H9 (cell line): ENCODE measurements at regions not wholly inside any gene's neighbourhood (a gene's known extent, or its start where the extent isn't known, plus 50 kb on each side); places are given as distances from the start of the nearest gene placed in this dataset.

Experiments
- DNase-seq: peaks from one replicate; pipeline ENCODE4 v3.0.0-alpha.2; 2017
- H2AFZ ChIP-seq: one replicate; pipeline ENCODE4 v1.6.1; 2013; ENCODE audit warnings: mild to moderate bottlenecking, low read length, control low read depth, moderate library complexity
- H2AK5ac ChIP-seq: 2 replicates; pipeline ENCODE4 v1.6.1; 2013; ENCODE audit warnings: low read length, control low read depth, mixed read lengths; ENCODE audit not compliant: insufficient read length
- H2BK120ac ChIP-seq: one replicate; pipeline ENCODE4 v1.6.1; 2013; ENCODE audit warnings: low read depth, mild to moderate bottlenecking, low read length, control low read depth, inconsistent platforms; ENCODE audit not compliant: poor library complexity, severe bottlenecking
- H2BK12ac ChIP-seq: 2 replicates; pipeline ENCODE4 v1.6.1; 2013; ENCODE audit warnings: low read length, control low read depth, mixed read lengths, low read depth; ENCODE audit not compliant: insufficient read length
- H2BK15ac ChIP-seq: 2 replicates; pipeline ENCODE4 v1.6.1; 2013; ENCODE audit warnings: low read depth, low read length, control low read depth
- H2BK20ac ChIP-seq: one replicate; pipeline ENCODE4 v1.6.1; 2013; ENCODE audit warnings: low read depth, mild to moderate bottlenecking, low read length, control low read depth, inconsistent platforms; ENCODE audit not compliant: poor library complexity, severe bottlenecking
- H2BK5ac ChIP-seq: 2 replicates; pipeline ENCODE4 v1.6.1; 2013; ENCODE audit warnings: low read length, control low read depth, mixed read lengths; ENCODE audit not compliant: insufficient read length
- H3K14ac ChIP-seq: 2 replicates; pipeline ENCODE4 v1.6.1; 2013; ENCODE audit warnings: low read length, control low read depth; ENCODE audit not compliant: insufficient read depth
- H3K18ac ChIP-seq: 2 replicates; pipeline ENCODE4 v1.6.1; 2013; ENCODE audit warnings: low read depth, mild to moderate bottlenecking, mixed read lengths, low read length, control low read depth; ENCODE audit not compliant: insufficient read length
- H3K23ac ChIP-seq: 2 replicates; pipeline ENCODE4 v1.6.1; 2013; ENCODE audit warnings: low read length, control low read depth, mixed read lengths, low read depth; ENCODE audit not compliant: insufficient read length
- H3K23me2 ChIP-seq: 2 replicates; pipeline ENCODE4 v1.6.1; 2013; ENCODE audit warnings: low read depth, mild to moderate bottlenecking, mixed read lengths, low read length, control low read depth; ENCODE audit not compliant: insufficient read length, poor library complexity, severe bottlenecking
- H3K27ac ChIP-seq: 2 replicates; pipeline ENCODE4 v1.5.1; 2013; ENCODE audit warnings: low read length, control low read depth, mixed read lengths, low read depth; ENCODE audit not compliant: insufficient read length
- H3K27me3 ChIP-seq: 2 replicates; pipeline ENCODE4 v1.6.1; 2013; ENCODE audit warnings: low read length, control low read depth, inconsistent platforms; ENCODE audit not compliant: insufficient read depth
- H3K4ac ChIP-seq: 2 replicates; pipeline ENCODE4 v1.6.1; 2013; ENCODE audit warnings: low read depth, mild to moderate bottlenecking, control low read depth, inconsistent platforms, low read length, moderate library complexity
- H3K4me1 ChIP-seq: 2 replicates; pipeline ENCODE4 v1.6.1; 2013; ENCODE audit warnings: low read length, control low read depth, inconsistent platforms; ENCODE audit not compliant: insufficient read depth
- H3K4me2 ChIP-seq: 2 replicates; pipeline ENCODE4 v1.6.1; 2013; ENCODE audit warnings: low read length, control low read depth, mixed read lengths; ENCODE audit not compliant: insufficient read length, insufficient read depth
- H3K56ac ChIP-seq: 2 replicates; pipeline ENCODE4 v1.6.1; 2013; ENCODE audit warnings: low read depth, mild to moderate bottlenecking, mixed read lengths, low read length, control low read depth; ENCODE audit not compliant: insufficient read length
- H3K79me1 ChIP-seq: 2 replicates; pipeline ENCODE4 v1.6.1; 2013; ENCODE audit warnings: low read depth, mild to moderate bottlenecking, moderate library complexity, low read length, control low read depth, inconsistent platforms; ENCODE audit not compliant: insufficient read depth, poor library complexity, severe bottlenecking
- H3K79me2 ChIP-seq: 2 replicates; pipeline ENCODE4 v1.6.1; 2013; ENCODE audit warnings: low read length, control low read depth, inconsistent platforms; ENCODE audit not compliant: insufficient read depth
- H3K9ac ChIP-seq: 2 replicates; pipeline ENCODE4 v1.6.1; 2013; ENCODE audit warnings: low read length, control low read depth, mixed read lengths; ENCODE audit not compliant: insufficient read length; ENCODE audit errors: extremely low read depth
- H3K9me3 ChIP-seq: one replicate; pipeline ENCODE4 v1.6.1; 2013; ENCODE audit warnings: low read depth, low read length, inconsistent platforms; ENCODE audit not compliant: control insufficient read depth
- H3T11ph ChIP-seq: one replicate; pipeline ENCODE4 v1.6.1; 2013; ENCODE audit warnings: mild to moderate bottlenecking, low read length, control low read depth, inconsistent platforms
- H4K20me1 ChIP-seq: one replicate; pipeline ENCODE4 v1.6.1; 2013; ENCODE audit not compliant: control insufficient read depth, insufficient read length, insufficient read depth
- H4K5ac ChIP-seq: 2 replicates; pipeline ENCODE4 v1.6.1; 2013; ENCODE audit warnings: low read depth, mild to moderate bottlenecking, mixed read lengths, low read length, control low read depth; ENCODE audit not compliant: insufficient read length
- H4K8ac ChIP-seq: replicated peaks from 2 replicates; pipeline ENCODE4 v1.6.1; 2013; ENCODE audit warnings: low read length, control low read depth, mixed read lengths, low read depth; ENCODE audit not compliant: insufficient read length
- H4K91ac ChIP-seq: 2 replicates; pipeline ENCODE4 v1.6.1; 2013; ENCODE audit warnings: low read depth, mild to moderate bottlenecking, moderate library complexity, mixed read lengths, low read length, control low read depth; ENCODE audit not compliant: insufficient read length
- H3K27ac Mint-ChIP-seq, 3 experiments: 2 replicates in 2 of 3; 3 replicates in 1 of 3; pipeline ENCODE4 v1.8.0; 2020 to 2021; ENCODE audit warnings: mixed read lengths in 3 of 3, mild to moderate bottlenecking in 1 of 3, moderate library complexity in 1 of 3
- H3K27me3 Mint-ChIP-seq: 2 replicates; pipeline ENCODE4 v1.8.0; 2021; ENCODE audit warnings: low read depth, mild to moderate bottlenecking, moderate library complexity, mixed read lengths
- H3K36me3 Mint-ChIP-seq, 3 experiments: 2 replicates in 2 of 3; 3 replicates in 1 of 3; pipeline ENCODE4 v1.8.0; 2020 to 2021; ENCODE audit warnings: low read depth in 3 of 3, mixed read lengths in 3 of 3; ENCODE audit not compliant: insufficient read depth in 1 of 3
- H3K4me1 Mint-ChIP-seq, 2 experiments: 2 replicates each; pipeline ENCODE4 v1.8.0; 2020; ENCODE audit warnings: mixed read lengths in 2 of 2
- H3K4me3 Mint-ChIP-seq, 2 experiments: 2 replicates in 1 of 2; 3 replicates in 1 of 2; pipeline ENCODE4 v1.8.0; 2020 to 2021; ENCODE audit warnings: mild to moderate bottlenecking in 2 of 2, mixed read lengths in 2 of 2, moderate library complexity in 1 of 2
- H3K9me3 Mint-ChIP-seq, 2 experiments: 2 replicates in 1 of 2; 3 replicates in 1 of 2; pipeline ENCODE4 v1.8.0; 2020; ENCODE audit warnings: mild to moderate bottlenecking in 2 of 2, mixed read lengths in 2 of 2, moderate library complexity in 1 of 2
- CTCF ChIP-seq: fragments of 200-600 bp; sonication (generic); conservative IDR thresholded peaks from 3 replicates; pipeline ENCODE4 v1.8.0; 2021; ENCODE audit warnings: antibody characterized with exemption, mild to moderate bottlenecking
- WGBS: extraction: QIAGEN DNeasy Blood & Tissue Kit; methylation state at CpG from one replicate; pipeline ENCODE4 v1.1.7; 2013; ENCODE audit warnings: missing lambda C conversion rate, low lambda C conversion rate, mixed read lengths; ENCODE audit not compliant: insufficient read length; ENCODE audit errors: extremely low coverage; 5-methylcytosine and 5-hydroxymethylcytosine counted together

DNA sequence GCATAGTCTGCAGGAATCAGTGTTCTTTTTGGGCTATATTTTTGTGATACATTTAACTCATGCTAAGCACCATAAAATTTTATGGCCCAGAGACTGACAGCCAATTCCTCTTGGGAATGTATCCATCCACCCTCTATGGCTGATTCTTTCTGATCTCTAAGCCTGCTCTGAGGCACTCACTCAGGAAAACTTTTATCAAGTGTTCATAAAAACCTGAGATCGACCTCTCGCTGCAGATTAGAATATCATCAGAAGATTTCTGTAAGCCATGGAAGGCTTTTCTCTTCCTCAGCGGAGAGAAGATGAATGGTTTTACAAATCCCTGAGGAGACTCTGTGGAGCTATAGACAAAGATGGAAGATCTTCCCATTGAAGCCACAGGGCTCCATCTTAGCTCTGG lies 489.8 kb upstream of the GHITM start:
- H3K9me3 ChIP-seq, result no peaks in the 10 kb centered on the region
- H3K9me3 Mint-ChIP-seq, result no peaks in the 10 kb centered on the region; a peak in 1 of 5 replicates

More for the DNA sequence above, 489.8 kb upstream of the GHITM start:
- Histone ChIP-seq H2AFZ (no peak overlapping the region), H3K23me2 (no peaks in the 10 kb centered on the region), H3K79me2 (no peaks in the 10 kb centered on the region), H4K5ac (no peak overlapping the region), H3K27ac (no peak overlapping the region), H3K23ac (no peak overlapping the region), H3K14ac (no peak overlapping the region), H2AK5ac (no peak overlapping the region), H3K18ac (no peak overlapping the region), H2BK15ac (no peak overlapping the region), H4K20me1 (no peaks in the 10 kb centered on the region), H3K9ac (no peak overlapping the region), H3K4ac (no peak overlapping the region), H3K79me1 (no peaks in the 10 kb centered on the region), H3K4me1 (no peaks in the 10 kb centered on the region), H4K91ac (no peak overlapping the region), H2BK20ac (no peak overlapping the region), H3K4me2 (no peak overlapping the region), H2BK5ac (no peak overlapping the region), H3K56ac (no peak overlapping the region), H4K8ac (no peak overlapping the region), H2BK120ac (no peak overlapping the region), H3T11ph (no peak overlapping the region), H2BK12ac (no peak overlapping the region), H3K27me3 (no peaks in the 10 kb centered on the region)
- Mint-ChIP-seq H3K4me3 (no peak overlapping the region), H3K4me1 (peaks cover 4 to 14% of the 10 kb centered on the region in 2 experiments), H3K36me3 (no peaks in the 10 kb centered on the region), H3K27me3 (no peaks in the 10 kb centered on the region), H3K27ac (no peak overlapping the region)
- no CpG with 5 or more reads among the region's 3 CpGs for WGBS
- no peak for DNase-seq
- TF ChIP-seq CTCF, result no peak
